Smooth muscle cell (in vitro differentiated cells): ENCODE measurements at regions not wholly inside any gene's neighbourhood (a gene's known extent, or its start where the extent isn't known, plus 50 kb on each side); places are given as distances from the start of the nearest gene placed in this dataset.

Experiments used
- DNase-seq: peaks from one replicate; lab custom pipeline; 2025; ENCODE audit not compliant: unreplicated experiment; lab: John Stamatoyannopoulos, UW
- H2AFZ ChIP-seq: fragments of 200-600 bp; sonication (generic); 2 replicates; pipeline ENCODE4 v1.6.0; 2016; ENCODE audit warnings: antibody characterized with exemption, low read depth, mild to moderate bottlenecking
- H3F3A ChIP-seq: fragments of 200-600 bp; sonication (generic); 2 replicates; pipeline ENCODE4 v1.6.0; 2017; ENCODE audit warnings: antibody characterized with exemption, low read depth
- H3K27ac ChIP-seq: fragments of 200-600 bp; sonication (generic); 2 replicates; pipeline ENCODE4 v1.5.1; 2016; ENCODE audit warnings: low read depth, mild to moderate bottlenecking
- H3K27me3 ChIP-seq: fragments of 200-600 bp; sonication (generic); 2 replicates; pipeline ENCODE4 v1.6.1; 2016; ENCODE audit warnings: low read depth, mild to moderate bottlenecking
- H3K36me3 ChIP-seq: fragments of 200-600 bp; sonication (generic); 2 replicates; pipeline ENCODE4 v1.5.1; 2016; ENCODE audit warnings: low read depth
- H3K4me1 ChIP-seq: fragments of 200-600 bp; sonication (generic); 2 replicates; pipeline ENCODE4 v1.5.1; 2016; ENCODE audit warnings: low read depth
- H3K4me2 ChIP-seq: fragments of 200-600 bp; sonication (generic); 2 replicates; pipeline ENCODE4 v1.6.0; 2016; ENCODE audit warnings: mild to moderate bottlenecking
- H3K4me3 ChIP-seq: fragments of 200-600 bp; sonication (generic); 2 replicates; pipeline ENCODE4 v1.5.1; 2016; ENCODE audit warnings: mild to moderate bottlenecking
- H3K79me2 ChIP-seq: fragments of 200-600 bp; sonication (generic); 2 replicates; pipeline ENCODE4 v1.6.0; 2016; ENCODE audit warnings: low read depth, mild to moderate bottlenecking
- H3K9ac ChIP-seq: fragments of 200-600 bp; sonication (generic); 2 replicates; pipeline ENCODE4 v1.6.0; 2016; ENCODE audit warnings: low read depth
- H3K9me3 ChIP-seq: fragments of 200-600 bp; sonication (generic); replicated peaks from 2 replicates; pipeline ENCODE4 v1.5.1; 2016; ENCODE audit warnings: low read depth
- H4K20me1 ChIP-seq: fragments of 200-600 bp; sonication (generic); 2 replicates; pipeline ENCODE4 v1.6.0; 2016; ENCODE audit warnings: low read depth
- CTCF ChIP-seq: fragments of 200-600 bp; sonication (generic); IDR thresholded peaks from 2 replicates; pipeline ENCODE4 v1.5.1; 2017; ENCODE audit warnings: borderline replicate concordance, mild to moderate bottlenecking, antibody characterized with exemption; ENCODE audit not compliant: insufficient read depth, poor library complexity, severe bottlenecking
- WGBS: methylation state at CpG from one replicate; pipeline ENCODE4 v1.1.7; 2016; ENCODE audit warnings: low lambda C conversion rate; 5-methylcytosine and 5-hydroxymethylcytosine counted together

GRCh38 chr15:53251996-53252395 lies 461.9 kb upstream of the ONECUT1 start:
- H3K9ac ChIP-seq: no peak overlapping the region
- no peaks in the 10 kb centered on the region for H3K9me3 ChIP-seq
- no peak overlapping the region for H3K4me2 ChIP-seq
- TF ChIP-seq CTCF: no peak
- WGBS: 71% methylated on average over 8 of the region's 8 CpGs
- no peak for DNase-seq
- no peak overlapping the region for H3K27ac ChIP-seq
- H3K79me2 ChIP-seq: no peaks in the 10 kb centered on the region
- peaks cover 18% of the 10 kb centered on the region for H3K4me1 ChIP-seq
- no peaks in the 10 kb centered on the region for H3K36me3 ChIP-seq
- no peaks in the 10 kb centered on the region for H3F3A ChIP-seq
- H3K4me3 ChIP-seq: no peak overlapping the region
- H4K20me1 ChIP-seq: no peaks in the 10 kb centered on the region
- H2AFZ ChIP-seq: no peak overlapping the region
- H3K27me3 ChIP-seq: no peaks in the 10 kb centered on the region

GRCh38 chr15:53251523-53251922 lies 461.4 kb upstream of the ONECUT1 start:
- Histone ChIP-seq H3K4me2 (no peak overlapping the region), H3K79me2 (no peaks in the 10 kb centered on the region), H3K9me3 (no peaks in the 10 kb centered on the region), H3K27ac (no peak overlapping the region), H3K9ac (no peak overlapping the region), H3K36me3 (no peaks in the 10 kb centered on the region), H3K4me3 (no peak overlapping the region), H4K20me1 (no peaks in the 10 kb centered on the region), H2AFZ (no peak overlapping the region), H3K4me1 (peaks cover 18% of the 10 kb centered on the region), H3F3A (no peaks in the 10 kb centered on the region), H3K27me3 (no peaks in the 10 kb centered on the region)
- no peak for TF ChIP-seq CTCF
- DNase-seq: no peak
- WGBS: 84% methylated on average over 2 of the region's 2 CpGs

GRCh38 chr15:53247041-53247708 lies 457.0 kb upstream of the ONECUT1 start:
- 68% methylated on average over 2 of the region's 2 CpGs for WGBS
- Histone ChIP-seq H3K4me3 (no peak overlapping the region), H3K27ac (no peak overlapping the region), H3K9me3 (no peaks in the 10 kb centered on the region), H3K4me2 (no peak overlapping the region), H4K20me1 (no peaks in the 10 kb centered on the region), H3F3A (no peaks in the 10 kb centered on the region), H3K36me3 (no peaks in the 10 kb centered on the region), H3K79me2 (no peaks in the 10 kb centered on the region), H3K4me1 (no peaks in the 10 kb centered on the region), H3K9ac (no peak overlapping the region), H2AFZ (no peak overlapping the region), H3K27me3 (no peaks in the 10 kb centered on the region)
- no peak for TF ChIP-seq CTCF
- DNase-seq: no peak

- no peaks in the 10 kb centered on the region for H3F3A ChIP-seq
- H3K4me3 ChIP-seq: no peak overlapping the region
- no peaks in the 10 kb centered on the region for H3K27me3 ChIP-seq
- WGBS: 83% methylated on average over 1 of the region's 1 CpG
- H2AFZ ChIP-seq: no peak overlapping the region
- H3K9me3 ChIP-seq: no peaks in the 10 kb centered on the region
- no peak overlapping the region for H3K9ac ChIP-seq
- H3K36me3 ChIP-seq: no peaks in the 10 kb centered on the region
- TF ChIP-seq CTCF: no peak
- no peaks in the 10 kb centered on the region for H4K20me1 ChIP-seq
- H3K79me2 ChIP-seq: no peaks in the 10 kb centered on the region
- H3K27ac ChIP-seq: no peak overlapping the region
- no peak overlapping the region for H3K4me2 ChIP-seq
- H3K4me1 ChIP-seq: no peaks in the 10 kb centered on the region
- DNase-seq: no peak
Observed at GRCh38 chr15:53246404-53246803, 456.3 kb upstream of the ONECUT1 start.
